Spleen (tissue), 11 donors: ENCODE measurements at regions not wholly inside any gene's neighbourhood (a gene's known extent, or its start where the extent isn't known, plus 50 kb on each side); places are given as distances from the start of the nearest gene placed in this dataset.

Source experiments
- DNase-seq: peaks from one replicate; pipeline ENCODE4 v3.0.0-alpha.2; 2020
- H3K27ac ChIP-seq, 8 donors: fragments of 200-600 bp; sonication (generic) in 7 of 8; 1 replicate in 4 of 8; 2 replicates in 4 of 8; pipeline versions ENCODE4 v1.5.0 to v1.8.0; 2016 to 2021; ENCODE audit warnings: inconsistent platforms in 4 of 8, mild to moderate bottlenecking in 4 of 8, moderate library complexity in 1 of 8
- H3K27me3 ChIP-seq, 7 donors: fragments of 200-600 bp; sonication (generic) in 6 of 7; replicated peaks in 1 of 7; 1 replicate in 4 of 7; 2 replicates in 3 of 7; pipeline versions ENCODE4 v1.5.0 to v1.8.0; 2016 to 2021; ENCODE audit warnings: inconsistent platforms in 3 of 7, mild to moderate bottlenecking in 1 of 7
- H3K36me3 ChIP-seq, 6 donors: fragments of 200-600 bp; sonication (generic) in 5 of 6; 1 replicate in 4 of 6; 2 replicates in 2 of 6; pipeline versions ENCODE4 v1.5.0 to v1.8.0; 2016 to 2021; ENCODE audit warnings: inconsistent platforms in 2 of 6
- H3K4me1 ChIP-seq, 6 donors: fragments of 200-600 bp; sonication (generic) in 5 of 6; 1 replicate in 3 of 6; 2 replicates in 3 of 6; pipeline versions ENCODE4 v1.5.0 to v1.8.0; 2016 to 2021; ENCODE audit warnings: inconsistent platforms in 3 of 6
- H3K4me3 ChIP-seq, 8 donors: fragments of 200-600 bp; sonication (generic) in 7 of 8; 1 replicate in 4 of 8; 2 replicates in 4 of 8; pipeline versions ENCODE4 v1.5.0 to v1.8.0; 2016 to 2021; ENCODE audit warnings: inconsistent platforms in 4 of 8, mild to moderate bottlenecking in 4 of 8, moderate library complexity in 2 of 8
- H3K9me3 ChIP-seq, 8 donors: fragments of 200-600 bp; sonication (generic) in 7 of 8; 1 replicate in 4 of 8; 2 replicates in 4 of 8; pipeline versions ENCODE4 v1.5.0 to v1.8.0; 2016 to 2021; ENCODE audit warnings: inconsistent platforms in 4 of 8
- CTCF ChIP-seq, 11 experiments: fragments of 200-600 bp in 7 of 11; fragments of 450-650 bp in 4 of 11; sonication (generic) in 4 of 11; IDR thresholded peaks in 8 of 11; conservative IDR thresholded peaks in 3 of 11; 1 replicate in 7 of 11; 2 replicates in 4 of 11; pipeline versions ENCODE4 v1.4.0 to v1.8.0; 2016 to 2021; ENCODE audit warnings: antibody characterized with exemption in 11 of 11, inconsistent platforms in 4 of 11, mild to moderate bottlenecking in 1 of 11
- POLR2A ChIP-seq, 3 donors: fragments of 450-650 bp; IDR thresholded peaks; one replicate each; pipeline ENCODE4 v1.5.1; 2017; ENCODE audit warnings: antibody characterized with exemption in 3 of 3, mild to moderate bottlenecking in 1 of 3
- POLR2AphosphoS5 ChIP-seq, 3 donors: sonication (generic); formaldehyde crosslinking; IDR thresholded peaks; one replicate each; pipeline ENCODE4 v1.5.1; 2017; ENCODE audit warnings: antibody characterized with exemption in 3 of 3
- WGBS, 5 donors: extraction: QIAGEN DNeasy Blood & Tissue Kit in 3 of 5; methylation state at CpG; one replicate each; pipeline versions ENCODE4 v1.1.5 to v1.1.7; 2013 to 2018; 5-methylcytosine and 5-hydroxymethylcytosine counted together
- intact Hi-C: fragments of 100-400 bp; cut with DNase I; formaldehyde crosslinking; loops from one replicate; pipeline ENCODE4 v1.15.0; 2023; ENCODE audit warnings: low total_unique reads
- donor health status: healthy with polysubstance abuse.
- donor health status: DM: no; HTN: no; CAD: no; lungs with moderate emphysema.
- donor health status: DM: no; HTN: no; CAD: no.
- donor health status: Bipolar disorder and iron deficiency.
- donor health status: healthy.
- donor health status: DM: no; HTN: no; CAD: no.
- donor health status: DM: yes; HTN: yes; CAD: no.

- intact Hi-C loops, result no loop called here
- WGBS, 5 donors, result 67 to 88% (median 80%) methylated on average over 1 of the region's 1 CpG
- no peaks in the 10 kb centered on the region for H3K4me1 ChIP-seq
- H3K27ac ChIP-seq, result no peak overlapping the region
- DNase-seq, result no peak
- H3K4me3 ChIP-seq, result no peak overlapping the region
- H3K9me3 ChIP-seq, result peaks cover 0 to 24% (median 10%) of the 10 kb centered on the region in 8 donors
- no peaks in the 10 kb centered on the region for H3K36me3 ChIP-seq
- no peaks in the 10 kb centered on the region for H3K27me3 ChIP-seq
- TF ChIP-seq CTCF (IDR thresholded peaks at IDR 0.05 in 8 of 11, conservative IDR thresholded peaks at IDR 0.05 in 3 of 11) (no peak), POLR2A (IDR thresholded peaks at IDR 0.05) (no peak), POLR2AphosphoS5 (IDR thresholded peaks at IDR 0.05) (no peak)
These were observed 144.5 kb downstream of the RAD51AP2 start for GRCh38 chr2:17373741-17374140.

- Histone ChIP-seq H3K4me3 (no peak overlapping the region), H3K27ac (no peak overlapping the region), H3K27me3 (no peaks in the 10 kb centered on the region), H3K36me3 (no peaks in the 10 kb centered on the region), H3K4me1 (no peaks in the 10 kb centered on the region), H3K9me3 (peaks cover 0 to 31% (median 11%) of the 10 kb centered on the region in 8 donors)
- intact Hi-C loops, result no loop called here
- WGBS, 5 donors, result 60 to 84% (median 75%) methylated on average over 3 of the region's 3 CpGs
- no peak for TF ChIP-seq POLR2A (IDR thresholded peaks at IDR 0.05)
- TF ChIP-seq POLR2AphosphoS5 (IDR thresholded peaks at IDR 0.05), result no peak
- no peak for TF ChIP-seq CTCF (IDR thresholded peaks at IDR 0.05 in 8 of 11, conservative IDR thresholded peaks at IDR 0.05 in 3 of 11)
- no peak for DNase-seq
These were observed 145.2 kb downstream of the RAD51AP2 start for GRCh38 chr2:17373041-17373440.

GRCh38 chr2:17363846-17364245, 154.4 kb downstream of the RAD51AP2 start:
- peaks cover 0 to 25% (median 10%) of the 10 kb centered on the region in 8 donors for H3K9me3 ChIP-seq
- H3K27ac ChIP-seq, result no peak overlapping the region
- TF ChIP-seq POLR2A (IDR thresholded peaks at IDR 0.05) (no peak), CTCF (IDR thresholded peaks at IDR 0.05 in 8 of 11, conservative IDR thresholded peaks at IDR 0.05 in 3 of 11) (no peak), POLR2AphosphoS5 (IDR thresholded peaks at IDR 0.05) (no peak)
- no peaks in the 10 kb centered on the region for H3K4me1 ChIP-seq
- no peaks in the 10 kb centered on the region for H3K27me3 ChIP-seq
- DNase-seq, result no peak
- no peak overlapping the region for H3K4me3 ChIP-seq
- intact Hi-C loops, result no loop called here
- no peaks in the 10 kb centered on the region for H3K36me3 ChIP-seq

- H3K36me3 ChIP-seq, result no peaks in the 10 kb centered on the region
- no peak overlapping the region for H3K27ac ChIP-seq
- WGBS, 5 donors, result 69 to 84% (median 83%) methylated on average over 1 of the region's 1 CpG
- no peak for TF ChIP-seq POLR2AphosphoS5 (IDR thresholded peaks at IDR 0.05)
- TF ChIP-seq POLR2A (IDR thresholded peaks at IDR 0.05), result no peak
- no peak for TF ChIP-seq CTCF (IDR thresholded peaks at IDR 0.05 in 8 of 11, conservative IDR thresholded peaks at IDR 0.05 in 3 of 11)
- no peak for DNase-seq
- no peaks in the 10 kb centered on the region for H3K27me3 ChIP-seq
- H3K4me3 ChIP-seq, result no peak overlapping the region
- peaks cover 0 to 19% (median 5%) of the 10 kb centered on the region in 8 donors for H3K9me3 ChIP-seq
- H3K4me1 ChIP-seq, result no peaks in the 10 kb centered on the region
- intact Hi-C loops, result no loop called here
These were observed 155.3 kb downstream of the RAD51AP2 start for GRCh38 chr2:17362956-17363355.
